ENCODE measurements at regions not wholly inside any gene's neighbourhood (a gene's known extent, or its start where the extent isn't known, plus 50 kb on each side); places are given as distances from the start of the nearest gene placed in this dataset.

GRCh38 chr6:160911949-160912348 lies 79.6 kb upstream of the MAP3K4 start:
- H3K4me1 ChIP-seq (replicated peaks in 1 of 4; ENCODE audit: control insufficient read depth in 3 of 4, insufficient read depth in 4 of 4, low read length in 3 of 4) = no peaks in the 10 kb centered on the region
- H3K36me3 ChIP-seq (ENCODE audit: control insufficient read depth in 2 of 4, insufficient read depth in 4 of 4, low read length in 3 of 4) = no peaks in the 10 kb centered on the region
- peaks cover 4 to 6% of the 10 kb centered on the region in 2 experiments; a peak in 2 of 4 replicates for H3K9me3 ChIP-seq (ENCODE audit: insufficient read depth in 2 of 2, low read depth in 1 of 2, low read length in 1 of 2)
- no peaks in the 10 kb centered on the region for H3K79me1 ChIP-seq (ENCODE audit: low read depth, low read length)
- H3K27me3 ChIP-seq (replicated peaks in 1 of 4; ENCODE audit: control insufficient read depth in 3 of 4, extremely low read depth in 1 of 4, insufficient read depth in 3 of 4, low read length in 3 of 4) = no peaks in the 10 kb centered on the region
- no peak overlapping the region for H3K9ac ChIP-seq (replicated peaks in 1 of 4; ENCODE audit: extremely low read depth in 1 of 4, low read depth in 3 of 4, low read length in 3 of 4)
- H2BK20ac ChIP-seq (ENCODE audit: low read length) = no peak overlapping the region
- no peak overlapping the region for H2BK12ac ChIP-seq (ENCODE audit: low read depth, low read length)
- no peak overlapping the region for H3K4me2 ChIP-seq (ENCODE audit: insufficient read depth in 1 of 2, low read depth in 2 of 2, low read length in 2 of 2)
- no peak overlapping the region for H4K5ac ChIP-seq (ENCODE audit: insufficient read length, low read depth, low read length)
- 90% methylated on average over 5 of the region's 5 CpGs; no CpG with 5 or more reads in 1 of the 2 experiments for WGBS, 2 experiments (ENCODE audit: extremely low coverage in 1 of 2, insufficient coverage in 1 of 2, insufficient read length in 1 of 2, insufficient replicate concordance in 2 of 2, low coverage in 1 of 2, low lambda C conversion rate in 2 of 2, missing lambda C conversion rate in 1 of 2)
- H3K23ac ChIP-seq (ENCODE audit: insufficient read length) = no peak overlapping the region
- H3K4me3 ChIP-seq (ENCODE audit: extremely low read depth in 1 of 4, insufficient read depth in 2 of 4, low read depth in 3 of 4, low read length in 4 of 4) = no peak overlapping the region
- H2AK5ac ChIP-seq (ENCODE audit: low read depth, low read length) = no peak overlapping the region
- H4K8ac ChIP-seq (ENCODE audit: extremely low read depth, insufficient read depth, low read length) = no peak overlapping the region
- no peak overlapping the region for H3K18ac ChIP-seq (ENCODE audit: extremely low read depth, low read length)
- no peaks in the 10 kb centered on the region; the same call in 1 of the 2 replicates for H3K23me2 ChIP-seq (ENCODE audit: low read depth, low read length)
- H3K79me2 ChIP-seq (ENCODE audit: control insufficient read depth in 1 of 2, insufficient read depth in 2 of 2, low read length in 2 of 2) = no peaks in the 10 kb centered on the region
- DNase-seq (ENCODE audit: low read depth in 1 of 2, low spot score in 2 of 2) (no peak), FAIRE-seq (no peak)
- no peak overlapping the region for H3K14ac ChIP-seq (ENCODE audit: insufficient read length)
- no peak overlapping the region for H3K56ac ChIP-seq (replicated peaks; ENCODE audit: insufficient read length, low read depth, low read length)
- TF ChIP-seq PHF8 (conservative IDR thresholded peaks at IDR 0.05; ENCODE audit: low read depth, low read length) (no peak), EGR1 (IDR thresholded peaks at IDR 0.05; ENCODE audit: borderline replicate concordance, low read depth, low read length) (no peak), BRCA1 (IDR thresholded peaks at IDR 0.05; ENCODE audit: low read depth, low read length) (no peak), CEBPB (IDR thresholded peaks at IDR 0.05; ENCODE audit: low read depth, low read length) (no peak), SP2 (IDR thresholded peaks at IDR 0.05; ENCODE audit: low read length) (no peak), CTCF (IDR thresholded peaks at IDR 0.05; ENCODE audit: control extremely low read depth in 1 of 3, insufficient read depth in 1 of 3, low read depth in 1 of 3, low read length in 3 of 3) (no peak)
- POLR2A ChIA-PET (ENCODE audit: partially characterized antibody) = interaction anchor here (0.6 kb wide), 1 partner anchor 65 kb away, joined by 4 read pairs; no protein-coding TSS in a partner anchor
- H4K91ac ChIP-seq (replicated peaks; ENCODE audit: insufficient read length, low read length) = no peak overlapping the region
- H4K20me1 ChIP-seq (replicated peaks in 1 of 2; ENCODE audit: control insufficient read depth in 1 of 2, insufficient read depth in 2 of 2, low read length in 2 of 2) = no peaks in the 10 kb centered on the region
- H2BK120ac ChIP-seq (replicated peaks; ENCODE audit: low read depth, low read length) = no peak overlapping the region
- H2BK15ac ChIP-seq (ENCODE audit: low read length) = no peak overlapping the region
- H3K27ac ChIP-seq (ENCODE audit: low read depth, low read length) = no peak overlapping the region
- H2AFZ ChIP-seq (ENCODE audit: low read length) = no peak overlapping the region; the same call in 1 of the 2 replicates
- no peak overlapping the region for H2BK5ac ChIP-seq (ENCODE audit: low read depth, low read length)
- no peak overlapping the region for H3K4ac ChIP-seq (replicated peaks; ENCODE audit: insufficient read length, low read depth, low read length)
- CTCF ChIA-PET (ENCODE audit: partially characterized antibody) = interaction anchor here (1.5 to 1.6 kb wide), 2 partner anchors 17 to 73 kb away, joined by 3 to 8 read pairs; no protein-coding TSS in a partner anchor
